IMR-90 (cell line): ENCODE measurements at regions not wholly inside any gene's neighbourhood (a gene's known extent, or its start where the extent isn't known, plus 50 kb on each side); places are given as distances from the start of the nearest gene placed in this dataset.
"Not testable (repeated sequence)": the region's sequence is repeated elsewhere in the genome, so short reads cannot be mapped to it uniquely, and the experiment has no call there.

ENCODE experiments used
- ATAC-seq: fragments of 200-7000 bp; cut with Tn5 transposase; 2 replicates; pipeline ENCODE4 v1.9.1; 2020; ENCODE audit warnings: low read depth, mild to moderate bottlenecking, moderate library complexity
- BruUV-seq: library from RNA; stranded (reverse); fragments of 400-500 nt; replicated peaks from 2 replicates; lab custom pipeline; 2021; lab: Mats Ljungman, UMichigan
- CTCF ChIA-PET: fragments of 300-600 bp; formaldehyde crosslinking; extraction: SDS; loops from one replicate; lab custom pipeline; 2021; ENCODE audit warnings: antibody characterized with exemption; lab: Yijun Ruan, JAX
- POLR2A ChIA-PET: fragments of 300-600 bp; sonication (Branson Sonifier 250); formaldehyde crosslinking; loops from one replicate; lab custom pipeline; 2022; ENCODE audit warnings: antibody characterized with exemption; ENCODE audit not compliant: unreplicated experiment; lab: Charles Lee
- DNase-seq: peaks from one replicate; pipeline ENCODE4 v3.0.0; 2013
- H2AFZ ChIP-seq: replicated peaks from 2 replicates; pipeline ENCODE3; 2013; ENCODE audit warnings: low read length, mild to moderate bottlenecking; ENCODE audit not compliant: poor library complexity
- H2AK5ac ChIP-seq: 2 replicates; pipeline ENCODE4 v1.6.1; 2013; ENCODE audit warnings: low read depth, low read length, inconsistent platforms
- H2AK9ac ChIP-seq: replicated peaks from 2 replicates; pipeline ENCODE3; 2013; ENCODE audit warnings: mild to moderate bottlenecking, low read depth, low read length, moderate library complexity; ENCODE audit not compliant: poor library complexity
- H2BK120ac ChIP-seq: 2 replicates; pipeline ENCODE4 v1.6.1; 2013; ENCODE audit warnings: low read depth, low read length, inconsistent platforms
- H2BK15ac ChIP-seq: 3 replicates; pipeline ENCODE4 v1.6.1; 2013; ENCODE audit warnings: low read depth, low read length, inconsistent platforms
- H2BK20ac ChIP-seq: 2 replicates; pipeline ENCODE4 v1.6.1; 2013; ENCODE audit warnings: low read depth, mild to moderate bottlenecking, inconsistent platforms, low read length, moderate library complexity
- H2BK5ac ChIP-seq: 2 replicates; pipeline ENCODE4 v1.6.1; 2013; ENCODE audit warnings: mild to moderate bottlenecking, low read depth, low read length, inconsistent platforms; ENCODE audit not compliant: poor library complexity, severe bottlenecking
- H3K14ac ChIP-seq: replicated peaks from 2 replicates; pipeline ENCODE4 v1.6.1; 2013; ENCODE audit warnings: low read depth, low read length, inconsistent platforms
- H3K18ac ChIP-seq: 2 replicates; pipeline ENCODE4 v1.6.1; 2013; ENCODE audit warnings: low read depth, low read length, control low read depth
- H3K23ac ChIP-seq: 2 replicates; pipeline ENCODE4 v1.6.1; 2013; ENCODE audit warnings: low read depth, low read length, inconsistent platforms
- H3K27ac ChIP-seq: 2 replicates; pipeline ENCODE4 v1.5.1; 2013; ENCODE audit warnings: mild to moderate bottlenecking, control low read depth, low read length; ENCODE audit not compliant: insufficient read depth
- H3K27me3 ChIP-seq: 2 replicates; pipeline ENCODE4 v1.6.1; 2013; ENCODE audit warnings: low read length; ENCODE audit not compliant: control insufficient read depth, insufficient read depth
- H3K36me3 ChIP-seq: 2 replicates; pipeline ENCODE4 v1.6.1; 2013; ENCODE audit warnings: low read length, mixed read lengths; ENCODE audit not compliant: control insufficient read depth, insufficient read depth
- H3K4ac ChIP-seq: 2 replicates; pipeline ENCODE4 v1.6.1; 2013; ENCODE audit warnings: low read depth, low read length, inconsistent platforms
- H3K4me1 ChIP-seq: 2 replicates; pipeline ENCODE4 v1.6.1; 2013; ENCODE audit warnings: low read length, mixed read lengths; ENCODE audit not compliant: control insufficient read depth, insufficient read depth
- H3K4me2 ChIP-seq: 2 replicates; pipeline ENCODE4 v1.6.1; 2013; ENCODE audit warnings: low read depth, mild to moderate bottlenecking, control low read depth, low read length, moderate library complexity
- H3K4me3 ChIP-seq: 2 replicates; pipeline ENCODE4 v1.5.1; 2013; ENCODE audit warnings: low read depth, mild to moderate bottlenecking, control low read depth, low read length, moderate library complexity; ENCODE audit not compliant: insufficient read depth
- H3K56ac ChIP-seq: 2 replicates; pipeline ENCODE4 v1.6.1; 2013; ENCODE audit warnings: low read length, inconsistent platforms; ENCODE audit not compliant: insufficient read depth; ENCODE audit errors: extremely low read depth
- H3K79me1 ChIP-seq, 2 experiments: 2 replicates each; pipeline ENCODE4 v1.6.1; 2013; ENCODE audit warnings: low read length in 2 of 2, inconsistent platforms in 1 of 2, low read depth in 1 of 2
- H3K9ac ChIP-seq: 2 replicates; pipeline ENCODE4 v1.6.1; 2013; ENCODE audit warnings: low read depth, low read length, control low read depth
- H3K9me1 ChIP-seq: 2 replicates; pipeline ENCODE4 v1.6.1; 2013; ENCODE audit warnings: low read length, inconsistent platforms; ENCODE audit not compliant: insufficient read depth
- H3K9me3 ChIP-seq: 2 replicates; pipeline ENCODE4 v1.6.1; 2013; ENCODE audit warnings: low read length; ENCODE audit not compliant: control insufficient read depth, insufficient read depth
- H4K20me1 ChIP-seq: 2 replicates; pipeline ENCODE4 v1.6.1; 2013; ENCODE audit warnings: low read length, inconsistent platforms; ENCODE audit not compliant: insufficient read depth
- H4K5ac ChIP-seq: 2 replicates; pipeline ENCODE4 v1.6.1; 2013; ENCODE audit warnings: mild to moderate bottlenecking, low read depth, low read length, control low read depth
- H4K8ac ChIP-seq, 2 experiments: 2 replicates each; pipeline ENCODE4 v1.6.1; 2013; ENCODE audit warnings: low read depth in 2 of 2, low read length in 2 of 2, control low read depth in 1 of 2, inconsistent platforms in 1 of 2
- H4K91ac ChIP-seq: 2 replicates; pipeline ENCODE4 v1.6.1; 2013; ENCODE audit warnings: low read depth, low read length, inconsistent platforms; ENCODE audit not compliant: insufficient read depth
- WGBS, 2 experiments: methylation state at CpG; one replicate each; pipeline versions ENCODE4 v1.1.5 to v1.1.7; 2013; ENCODE audit warnings: missing lambda C conversion rate in 2 of 2; ENCODE audit not compliant: insufficient read length in 1 of 2; ENCODE audit errors: extremely low coverage in 2 of 2; 5-methylcytosine and 5-hydroxymethylcytosine counted together
- dilution Hi-C: fragments of 300-500 bp; cut with HindIII; formaldehyde crosslinking; loops from one replicate; pipeline ENCODE4 v1.14.3; 2018; ENCODE audit warnings: low sequenced_read_pairs; ENCODE audit not compliant: unreplicated experiment
- in situ Hi-C: fragments of 300-500 bp; cut with MboI; formaldehyde crosslinking; loops from 3 replicates; pipeline ENCODE4 v1.14.3; 2019; ENCODE audit warnings: low sequenced_read_pairs, inconsistent platforms, mixed read lengths
- intact Hi-C: fragments of 100-400 bp; cut with micrococcal nuclease; formaldehyde crosslinking; loops from 2 replicates; pipeline ENCODE4 v1.10.0; 2022

DNA sequence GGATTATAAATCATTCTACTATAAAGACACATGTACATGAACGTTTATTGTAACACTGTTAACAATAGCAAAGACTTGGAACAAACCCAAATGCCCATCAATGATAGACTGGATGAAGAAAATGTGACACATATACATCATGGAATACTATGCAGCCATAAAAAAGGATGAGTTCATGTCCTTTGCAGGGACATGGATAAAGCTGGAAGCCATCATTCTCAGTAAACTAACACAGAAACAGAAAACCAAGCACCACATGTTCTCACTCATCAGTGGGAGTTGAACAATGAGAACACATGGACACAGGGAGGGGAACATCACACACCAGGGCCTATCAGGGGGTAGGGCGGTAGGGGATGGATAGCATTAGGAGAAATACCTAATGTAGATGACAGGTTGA lies 202.7 kb downstream of the ENC1 start:
- H2BK120ac ChIP-seq, intact Hi-C loops, BruUV-seq, H4K5ac ChIP-seq, dilution Hi-C loops, ATAC-seq, H3K27ac ChIP-seq, CTCF ChIA-PET, H3K9ac ChIP-seq, H3K23ac ChIP-seq, H2AK9ac ChIP-seq, H2AK5ac ChIP-seq, H3K4me3 ChIP-seq, H3K4ac ChIP-seq, H3K56ac ChIP-seq, H2BK15ac ChIP-seq, H3K36me3 ChIP-seq, in situ Hi-C loops, H4K8ac ChIP-seq, H2AFZ ChIP-seq, H3K4me2 ChIP-seq, H3K79me1 ChIP-seq, H4K91ac ChIP-seq, H3K18ac ChIP-seq, H3K9me1 ChIP-seq, H2BK20ac ChIP-seq, H3K14ac ChIP-seq, H2BK5ac ChIP-seq, H4K20me1 ChIP-seq, DNase-seq, H3K4me1 ChIP-seq, H3K9me3 ChIP-seq, POLR2A ChIA-PET: not testable (repeated sequence)
- WGBS, 2 experiments: no CpG with 5 or more reads among the region's 2 CpGs
- H3K27me3 ChIP-seq: peaks cover 25% of the 10 kb centered on the region
